ENCODE measurements at regions not wholly inside any gene's neighbourhood (a gene's known extent, or its start where the extent isn't known, plus 50 kb on each side); places are given as distances from the start of the nearest gene placed in this dataset.

DNA sequence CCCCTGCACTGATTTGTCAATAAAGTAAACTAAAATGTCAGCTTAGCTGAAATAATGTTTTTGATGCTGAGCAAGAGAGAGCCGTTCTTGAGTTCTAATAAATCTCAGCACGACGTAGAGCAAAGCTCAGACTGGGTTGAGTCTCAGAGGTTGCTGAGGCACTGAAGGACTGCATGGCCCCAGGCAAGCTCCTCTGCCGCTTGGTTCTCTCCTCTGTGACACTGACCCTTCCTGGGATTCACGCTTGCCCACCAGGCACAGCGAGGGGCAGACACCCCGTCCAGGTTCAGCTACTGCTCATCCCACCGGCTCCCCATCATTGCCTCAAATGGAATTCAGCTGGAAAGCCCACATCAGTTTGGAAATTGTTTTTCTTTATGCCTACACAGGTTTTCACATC is 129.8 kb downstream of the IRX2 start:
- H3K27me3 ChIP-seq (ENCODE audit: low read depth), result no peaks in the 10 kb centered on the region
- no peak for ATAC-seq
- H3K4me1 ChIP-seq, result no peaks in the 10 kb centered on the region
- intact Hi-C loops (cut with DNase I), result no loop called here
- TF ChIP-seq, protein P1, sequence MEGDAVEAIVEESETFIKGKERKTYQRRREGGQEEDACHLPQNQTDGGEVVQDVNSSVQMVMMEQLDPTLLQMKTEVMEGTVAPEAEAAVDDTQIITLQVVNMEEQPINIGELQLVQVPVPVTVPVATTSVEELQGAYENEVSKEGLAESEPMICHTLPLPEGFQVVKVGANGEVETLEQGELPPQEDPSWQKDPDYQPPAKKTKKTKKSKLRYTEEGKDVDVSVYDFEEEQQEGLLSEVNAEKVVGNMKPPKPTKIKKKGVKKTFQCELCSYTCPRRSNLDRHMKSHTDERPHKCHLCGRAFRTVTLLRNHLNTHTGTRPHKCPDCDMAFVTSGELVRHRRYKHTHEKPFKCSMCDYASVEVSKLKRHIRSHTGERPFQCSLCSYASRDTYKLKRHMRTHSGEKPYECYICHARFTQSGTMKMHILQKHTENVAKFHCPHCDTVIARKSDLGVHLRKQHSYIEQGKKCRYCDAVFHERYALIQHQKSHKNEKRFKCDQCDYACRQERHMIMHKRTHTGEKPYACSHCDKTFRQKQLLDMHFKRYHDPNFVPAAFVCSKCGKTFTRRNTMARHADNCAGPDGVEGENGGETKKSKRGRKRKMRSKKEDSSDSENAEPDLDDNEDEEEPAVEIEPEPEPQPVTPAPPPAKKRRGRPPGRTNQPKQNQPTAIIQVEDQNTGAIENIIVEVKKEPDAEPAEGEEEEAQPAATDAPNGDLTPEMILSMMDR (IDR thresholded peaks at IDR 0.05), result no peak
- no peak overlapping the region for H3K27ac ChIP-seq
- no peaks in the 10 kb centered on the region for H3K36me3 ChIP-seq
- H3K9me3 ChIP-seq, result no peaks in the 10 kb centered on the region
- DNase-seq, result no peak
- no peak overlapping the region for H3K4me3 ChIP-seq

DNA sequence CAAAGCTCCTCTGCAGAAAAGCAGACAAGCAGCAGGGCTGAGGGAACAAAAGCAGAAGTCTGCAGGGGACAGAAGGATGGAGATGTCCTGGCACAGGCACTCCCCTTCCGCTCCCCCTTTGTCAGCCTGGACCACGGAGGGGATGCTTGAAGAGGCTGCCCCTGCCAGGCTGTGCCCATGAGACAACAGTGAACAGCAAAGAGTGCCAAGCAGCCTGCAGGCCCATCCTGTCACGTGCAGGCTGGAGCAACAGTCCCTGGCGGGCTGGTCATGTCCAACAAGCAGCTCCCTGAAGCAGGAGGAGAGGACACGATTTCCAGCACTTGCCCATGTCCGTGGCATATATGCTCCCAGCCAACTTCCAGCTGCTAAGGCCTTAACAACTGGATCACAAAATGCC is 132.3 kb downstream of the IRX2 start:
- Histone ChIP-seq H3K27me3 (ENCODE audit: low read depth) (no peaks in the 10 kb centered on the region), H3K36me3 (no peaks in the 10 kb centered on the region), H3K27ac (no peak overlapping the region), H3K4me3 (no peak overlapping the region), H3K9me3 (no peaks in the 10 kb centered on the region), H3K4me1 (no peaks in the 10 kb centered on the region)
- ATAC-seq, result no peak
- TF ChIP-seq, protein P1 (IDR thresholded peaks at IDR 0.05), result no peak
- intact Hi-C loops (cut with DNase I), result no loop called here
- DNase-seq, result no peak

DNA sequence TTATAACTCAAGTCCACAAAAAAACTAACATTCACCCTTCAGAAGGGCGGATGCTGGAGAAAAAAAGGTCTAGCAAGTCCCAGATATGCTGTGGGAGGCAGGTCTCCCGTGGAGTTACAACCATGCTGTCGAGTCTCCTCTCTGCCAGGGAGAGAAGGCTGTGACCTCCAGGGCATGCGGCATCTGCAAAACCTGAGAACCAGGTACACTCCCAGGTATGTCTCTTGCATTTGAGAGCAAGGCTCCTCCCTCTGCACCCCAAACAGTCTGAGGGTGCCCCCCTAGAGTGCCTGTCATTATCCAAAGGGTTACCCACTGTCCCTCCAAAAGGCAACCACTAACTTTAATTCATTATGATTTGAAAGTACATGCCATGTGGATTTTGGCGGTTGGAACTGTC is 134.0 kb downstream of the IRX2 start:
- Histone ChIP-seq H3K36me3 (no peaks in the 10 kb centered on the region), H3K9me3 (no peaks in the 10 kb centered on the region), H3K27me3 (ENCODE audit: low read depth) (no peaks in the 10 kb centered on the region), H3K4me3 (no peak overlapping the region), H3K27ac (no peak overlapping the region), H3K4me1 (no peaks in the 10 kb centered on the region)
- intact Hi-C loops (cut with DNase I), result no loop called here
- DNase-seq (no peak), ATAC-seq (no peak)
- TF ChIP-seq, protein P1 (IDR thresholded peaks at IDR 0.05), result no peak

DNA sequence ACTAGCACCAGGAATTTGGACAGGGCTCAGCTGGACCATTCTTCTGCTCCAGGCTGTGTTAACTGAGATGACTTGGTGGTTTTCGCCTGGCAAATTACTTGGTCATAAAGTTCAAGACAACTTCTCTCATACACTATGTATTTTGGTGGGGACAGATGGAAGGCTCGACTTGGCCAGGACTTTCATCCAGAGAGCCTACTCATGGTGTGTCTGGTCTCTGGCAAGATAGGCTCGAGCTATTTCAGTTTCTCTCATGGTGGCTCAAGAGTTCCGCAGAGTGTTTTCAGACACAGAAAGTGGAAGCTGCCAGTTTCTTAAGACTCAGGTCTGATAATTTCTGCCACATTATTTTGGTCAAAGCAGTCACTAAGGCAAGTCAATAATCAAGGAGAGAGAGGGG is 135.6 kb downstream of the IRX2 start:
- H3K27me3 ChIP-seq (ENCODE audit: low read depth), result no peaks in the 10 kb centered on the region
- no peak overlapping the region for H3K4me3 ChIP-seq
- no peaks in the 10 kb centered on the region for H3K9me3 ChIP-seq
- ATAC-seq (no peak), DNase-seq (no peak)
- H3K4me1 ChIP-seq, result no peaks in the 10 kb centered on the region
- H3K27ac ChIP-seq, result no peak overlapping the region
- no peaks in the 10 kb centered on the region for H3K36me3 ChIP-seq
- TF ChIP-seq, protein P1 (IDR thresholded peaks at IDR 0.05), result no peak
- intact Hi-C loops (cut with DNase I), result no loop called here

DNA sequence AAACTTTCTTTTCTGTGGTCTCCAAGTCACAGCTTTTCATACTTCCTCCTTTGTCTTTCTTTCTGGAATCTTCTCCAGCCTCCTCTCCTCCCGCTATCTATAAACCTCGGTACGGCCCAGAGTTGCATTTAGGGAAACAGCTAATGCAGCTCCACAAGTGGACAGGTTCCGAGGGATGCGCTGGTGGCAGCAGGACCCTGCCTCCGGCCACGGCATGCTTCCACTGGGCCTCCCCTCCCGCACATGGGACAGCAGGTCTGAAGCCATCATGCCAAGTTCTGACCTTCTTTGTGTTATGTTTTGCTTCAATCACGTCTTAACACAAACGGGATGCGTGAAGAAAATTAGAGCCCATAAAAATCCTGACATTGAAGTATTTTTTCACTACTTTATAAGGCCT is 136.9 kb downstream of the IRX2 start:
- H3K27me3 ChIP-seq (ENCODE audit: low read depth), result no peaks in the 10 kb centered on the region
- TF ChIP-seq, protein P1 (IDR thresholded peaks at IDR 0.05), result no peak
- intact Hi-C loops (cut with DNase I), result no loop called here

DNA sequence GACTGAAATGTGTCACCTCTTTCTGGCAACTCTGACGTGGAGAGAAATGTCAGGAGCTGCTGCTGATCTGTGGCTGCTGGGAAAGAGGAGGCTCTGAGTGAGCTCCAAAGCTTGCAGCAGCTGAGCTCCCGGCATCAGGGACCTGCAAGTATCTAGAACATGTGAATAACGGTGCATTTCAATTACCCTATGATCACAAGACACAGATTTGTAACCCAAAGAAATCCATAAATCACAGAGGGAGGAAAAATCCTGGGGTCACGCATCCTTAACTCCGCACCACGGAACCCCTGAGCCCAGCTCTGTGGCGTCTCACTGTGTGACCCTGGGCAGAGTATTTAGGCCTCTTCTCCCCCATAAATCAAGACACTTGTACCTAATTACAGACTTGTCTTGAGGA is 139.8 kb downstream of the IRX2 start:
- TF ChIP-seq, protein P1 (IDR thresholded peaks at IDR 0.05), result no peak
- Histone ChIP-seq H3K27ac (no peak overlapping the region), H3K4me1 (no peaks in the 10 kb centered on the region), H3K9me3 (no peaks in the 10 kb centered on the region), H3K4me3 (no peak overlapping the region), H3K27me3 (ENCODE audit: low read depth) (no peaks in the 10 kb centered on the region), H3K36me3 (no peaks in the 10 kb centered on the region)
- ATAC-seq, result no peak
- intact Hi-C loops (cut with DNase I), result no loop called here
- DNase-seq, result no peak

More for the DNA sequence above, 136.9 kb downstream of the IRX2 start:
- no peaks in the 10 kb centered on the region for H3K36me3 ChIP-seq
- DNase-seq (no peak), ATAC-seq (no peak)
- H3K9me3 ChIP-seq, result no peaks in the 10 kb centered on the region
- no peak overlapping the region for H3K27ac ChIP-seq
- no peaks in the 10 kb centered on the region for H3K4me1 ChIP-seq
- no peak overlapping the region for H3K4me3 ChIP-seq

All from lower lobe of right lung (tissue), 2 donors.